GDM1 (cell line): ENCODE measurements at regions not wholly inside any gene's neighbourhood (a gene's known extent, or its start where the extent isn't known, plus 50 kb on each side); places are given as distances from the start of the nearest gene placed in this dataset.

Experiments used
- DNase-seq: peaks from one replicate; lab custom pipeline; 2025; lab: John Stamatoyannopoulos, UW

GRCh38 chr1:25056536-25056935 lies 126.5 kb upstream of the RUNX3 start:
- no peak for DNase-seq

GRCh38 chr1:25055961-25056360 lies 125.9 kb upstream of the RUNX3 start:
- DNase-seq = no peak

GRCh38 chr1:25055324-25055780 lies 125.3 kb upstream of the RUNX3 start:
- DNase-seq = no peak

- no peak for DNase-seq
These were observed 124.6 kb upstream of the RUNX3 start for GRCh38 chr1:25054526-25055323.

GRCh38 chr1:25053576-25054250 lies 123.6 kb upstream of the RUNX3 start:
- peak; percentile 60 for DNase-seq

GRCh38 chr1:25051906-25052305 lies 121.8 kb upstream of the RUNX3 start:
- no peak for DNase-seq

- DNase-seq = no peak
These were observed 121.4 kb upstream of the RUNX3 start for GRCh38 chr1:25051504-25051903.

- DNase-seq = no peak
These were observed 120.1 kb upstream of the RUNX3 start for GRCh38 chr1:25050165-25050564.

- DNase-seq = no peak
These were observed 119.1 kb upstream of the RUNX3 start for GRCh38 chr1:25049190-25049589.

- no peak for DNase-seq
These were observed 118.7 kb upstream of the RUNX3 start for GRCh38 chr1:25048728-25049127.

GRCh38 chr1:25047506-25048240 lies 117.6 kb upstream of the RUNX3 start:
- DNase-seq = no peak

GRCh38 chr1:25046194-25046532 lies 116.1 kb upstream of the RUNX3 start:
- DNase-seq = no peak

GRCh38 chr1:25045480-25046193 lies 115.6 kb upstream of the RUNX3 start:
- DNase-seq = no peak

GRCh38 chr1:25043228-25043580 lies 113.1 kb upstream of the RUNX3 start:
- no peak for DNase-seq

- no peak for DNase-seq
These were observed 112.5 kb upstream of the RUNX3 start for GRCh38 chr1:25042331-25043227.

- DNase-seq = no peak
These were observed 111.8 kb upstream of the RUNX3 start for GRCh38 chr1:25041916-25042315.

GRCh38 chr1:25040122-25040685 lies 110.1 kb upstream of the RUNX3 start:
- no peak for DNase-seq

- DNase-seq = no peak
These were observed 109.2 kb upstream of the RUNX3 start for GRCh38 chr1:25039229-25039628.

GRCh38 chr1:25038699-25039098 lies 108.6 kb upstream of the RUNX3 start:
- DNase-seq = no peak

- peak; percentile 69 for DNase-seq
These were observed 107.3 kb upstream of the RUNX3 start for GRCh38 chr1:25037174-25038074.
